RCC 7860 (cell line): ENCODE measurements at regions not wholly inside any gene's neighbourhood (a gene's known extent, or its start where the extent isn't known, plus 50 kb on each side); places are given as distances from the start of the nearest gene placed in this dataset.
"Not testable (repeated sequence)": the region's sequence is repeated elsewhere in the genome, so short reads cannot be mapped to it uniquely, and the experiment has no call there.

Source experiments
- DNase-seq: peaks from one replicate; pipeline ENCODE4 v3.0.0-alpha.2; 2015; ENCODE audit warnings: low spot score
- FAIRE-seq: peaks from 2 replicates; lab custom pipeline; 2012; peaks lifted over from hg19 to GRCh38; lab: Jason Lieb, UNC

DNA sequence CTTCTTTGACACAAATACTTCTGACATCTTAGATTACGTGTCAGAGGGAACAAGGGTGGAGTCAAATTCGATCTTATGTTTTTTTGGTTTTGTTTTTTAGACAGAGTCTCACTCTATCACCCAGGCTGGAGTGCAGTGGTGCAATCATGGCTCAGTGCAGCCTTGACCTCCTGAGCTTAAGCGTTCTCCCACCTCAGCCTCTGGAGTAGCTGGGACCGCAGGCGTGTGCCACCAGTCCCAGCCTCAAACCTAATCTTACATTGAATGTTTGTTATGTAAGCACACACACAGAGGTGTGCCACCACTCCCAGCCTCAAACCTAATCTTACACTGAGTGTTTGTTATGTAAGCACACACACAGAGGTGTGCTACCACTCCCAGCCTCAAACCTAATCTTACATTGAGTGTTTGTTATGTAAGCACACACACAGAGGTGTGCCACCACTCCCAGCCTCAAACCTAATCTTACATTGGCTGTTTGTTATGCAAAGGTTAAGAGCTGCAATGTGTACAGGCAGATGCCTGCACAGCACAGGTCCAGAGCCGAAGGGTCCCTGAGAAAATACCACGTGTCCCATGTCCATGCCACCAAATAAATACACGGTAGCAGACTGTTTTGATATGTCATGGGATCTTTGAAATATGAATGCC, 118.0 kb downstream of the ATP6V0E2 start:
- FAIRE-seq = not testable (repeated sequence)

DNA sequence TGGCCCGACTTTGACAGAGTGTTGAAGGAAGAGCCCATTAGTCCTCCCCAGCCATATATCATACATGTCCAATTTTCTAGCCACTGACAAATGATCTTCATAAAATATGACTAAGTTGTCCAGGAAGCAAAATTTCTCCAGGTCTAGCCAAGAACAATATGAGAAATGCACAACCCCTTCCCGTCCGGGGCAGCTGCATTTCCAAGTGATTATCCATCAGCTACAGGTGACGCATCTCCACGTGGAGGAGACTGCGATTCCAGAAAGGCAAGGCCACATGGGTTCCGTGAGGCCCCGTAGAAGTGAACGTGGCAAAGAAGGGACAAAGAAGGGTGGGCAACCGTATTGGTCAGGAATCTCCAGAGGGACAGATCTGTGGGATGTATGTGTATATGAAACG, 118.6 kb downstream of the ATP6V0E2 start:
- FAIRE-seq, DNase-seq: not testable (repeated sequence)

More for the DNA sequence above, 118.0 kb downstream of the ATP6V0E2 start:
- not testable (repeated sequence) for DNase-seq

DNA sequence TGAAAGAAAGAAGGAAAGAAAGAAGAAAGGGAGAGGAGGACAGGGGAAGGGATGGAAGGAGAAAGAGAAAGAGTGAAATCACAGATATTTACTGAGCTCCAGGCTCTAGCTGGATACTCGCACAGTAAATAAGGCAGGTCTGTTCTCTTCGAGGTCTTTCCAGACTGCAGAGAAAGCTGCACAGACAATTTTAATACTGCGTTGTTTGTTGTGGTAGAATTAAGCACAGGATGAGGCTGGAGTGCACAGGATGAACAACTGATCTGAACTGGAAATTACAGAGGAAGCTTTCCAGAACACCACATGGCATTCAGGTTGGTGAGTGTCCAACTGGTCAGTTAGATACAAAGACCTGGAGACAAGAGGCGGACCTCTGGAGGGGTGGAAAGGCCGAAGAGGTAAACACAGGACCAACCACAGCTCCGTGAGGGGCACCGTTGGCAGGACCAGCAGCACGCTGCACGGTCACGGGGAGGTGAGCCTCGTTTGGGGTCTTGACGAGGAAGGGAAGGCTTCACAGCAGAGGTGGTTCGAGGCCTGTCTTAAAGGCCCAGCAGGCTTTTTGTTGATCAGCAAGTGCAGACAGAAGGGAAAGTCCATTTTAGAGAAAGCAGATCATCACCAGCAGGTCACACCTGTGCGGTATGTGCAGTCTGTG, 121.7 kb downstream of the ATP6V0E2 start:
- DNase-seq, FAIRE-seq: not testable (repeated sequence)

DNA sequence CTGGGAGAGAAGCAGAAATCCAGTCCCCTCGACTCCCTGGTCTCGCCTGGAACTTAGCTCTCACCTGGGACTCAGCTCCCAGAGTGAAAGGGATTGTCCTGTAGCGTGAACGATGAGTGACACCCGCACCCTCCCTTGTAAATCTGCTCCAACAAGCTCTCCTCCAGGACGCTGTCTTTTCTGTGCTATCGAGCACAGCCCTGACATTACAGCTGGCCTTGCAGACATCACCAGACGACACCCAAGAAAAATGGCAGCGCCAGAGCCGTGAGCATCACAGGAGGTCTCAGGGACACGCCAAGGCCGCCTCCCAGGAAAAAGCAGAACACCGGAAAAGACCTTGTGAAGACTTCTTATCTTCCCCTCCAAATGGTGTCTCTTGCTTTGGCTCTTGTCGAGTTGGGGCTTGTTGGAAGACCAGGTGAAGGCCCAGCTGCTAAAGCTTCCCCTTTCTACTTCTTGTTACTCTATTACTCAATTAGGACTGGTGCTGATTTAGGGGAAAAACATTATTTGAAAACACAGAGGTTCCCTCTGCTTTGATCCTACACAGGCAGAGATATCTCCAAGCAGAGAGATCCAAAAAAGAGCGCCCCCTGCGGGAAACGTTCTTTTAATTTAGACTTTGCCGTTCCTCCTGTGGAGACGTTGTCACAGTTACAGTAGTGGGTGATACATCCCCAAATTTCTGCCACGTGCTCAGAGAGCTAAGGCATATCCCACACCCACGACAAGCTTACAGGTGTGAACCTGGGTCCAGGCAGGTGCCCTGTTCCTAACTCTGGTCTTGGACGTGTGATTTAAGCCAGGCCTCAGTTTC, 127.2 kb downstream of the ATP6V0E2 start:
- FAIRE-seq, DNase-seq: not testable (repeated sequence)

DNA sequence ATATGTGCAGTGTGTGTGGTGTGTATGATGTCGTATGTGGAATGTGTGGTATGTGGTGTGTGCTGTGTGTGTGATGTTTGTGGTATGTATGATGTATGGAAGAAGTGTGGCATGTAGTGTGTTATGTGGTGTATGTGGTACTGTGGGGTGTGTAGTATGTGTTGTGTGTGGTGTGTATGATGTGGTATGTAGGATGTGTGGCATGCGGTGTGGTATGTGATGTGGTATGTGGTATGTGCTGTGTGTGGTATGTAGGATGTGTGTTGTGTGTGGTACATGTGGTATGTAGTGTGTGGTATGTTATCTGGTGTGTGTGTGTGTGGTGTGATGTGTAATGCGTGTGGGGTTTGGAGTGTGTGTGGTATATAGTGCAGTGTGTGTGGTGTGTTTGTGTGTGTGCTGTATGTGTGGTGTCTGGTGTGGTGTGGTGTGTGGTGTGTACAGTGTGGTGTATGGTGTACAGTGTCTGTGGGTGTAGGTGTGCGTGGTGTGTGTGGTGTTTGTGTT, 129.6 kb downstream of the ATP6V0E2 start:
- FAIRE-seq (no peak), DNase-seq (no peak)

DNA sequence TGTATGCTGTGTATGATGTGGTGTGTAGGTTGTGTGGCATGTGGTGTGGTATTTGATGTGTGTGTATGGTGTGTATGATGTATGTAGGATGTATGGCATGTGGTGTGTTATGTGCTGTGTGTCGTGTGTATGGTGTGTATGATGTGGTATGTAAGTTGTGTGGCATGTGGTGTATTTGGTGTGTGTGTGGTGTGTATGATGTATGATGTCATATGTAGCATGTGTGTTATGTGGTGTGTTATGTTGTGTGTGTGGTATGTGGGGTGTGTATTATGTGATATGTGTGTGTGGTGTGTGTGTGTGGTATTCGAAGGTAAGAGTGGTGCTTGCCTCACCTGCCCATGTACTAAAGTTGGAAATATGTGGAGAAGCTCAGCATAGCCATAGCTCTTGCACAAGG, 130.2 kb downstream of the ATP6V0E2 start:
- not testable (repeated sequence) for FAIRE-seq, DNase-seq

DNA sequence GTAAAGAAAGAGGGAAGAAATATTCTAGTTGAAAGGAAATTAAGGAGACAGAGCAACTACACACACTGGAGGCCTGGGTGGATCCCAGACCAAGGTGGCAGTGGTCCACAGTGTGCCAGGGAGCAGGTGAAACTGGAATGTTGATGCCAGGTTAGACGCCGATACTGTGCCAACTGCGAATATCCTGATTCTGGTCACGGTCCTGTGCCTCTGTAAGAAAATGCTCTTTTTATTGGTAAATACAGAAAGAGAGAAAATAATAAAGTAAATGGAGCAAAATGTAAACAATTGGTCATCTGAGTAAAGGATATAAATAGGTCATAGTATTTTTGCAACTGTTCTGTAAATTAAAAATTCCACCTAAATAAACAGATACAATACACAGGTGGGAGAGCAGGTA, 131.1 kb downstream of the ATP6V0E2 start:
- not testable (repeated sequence) for FAIRE-seq, DNase-seq

DNA sequence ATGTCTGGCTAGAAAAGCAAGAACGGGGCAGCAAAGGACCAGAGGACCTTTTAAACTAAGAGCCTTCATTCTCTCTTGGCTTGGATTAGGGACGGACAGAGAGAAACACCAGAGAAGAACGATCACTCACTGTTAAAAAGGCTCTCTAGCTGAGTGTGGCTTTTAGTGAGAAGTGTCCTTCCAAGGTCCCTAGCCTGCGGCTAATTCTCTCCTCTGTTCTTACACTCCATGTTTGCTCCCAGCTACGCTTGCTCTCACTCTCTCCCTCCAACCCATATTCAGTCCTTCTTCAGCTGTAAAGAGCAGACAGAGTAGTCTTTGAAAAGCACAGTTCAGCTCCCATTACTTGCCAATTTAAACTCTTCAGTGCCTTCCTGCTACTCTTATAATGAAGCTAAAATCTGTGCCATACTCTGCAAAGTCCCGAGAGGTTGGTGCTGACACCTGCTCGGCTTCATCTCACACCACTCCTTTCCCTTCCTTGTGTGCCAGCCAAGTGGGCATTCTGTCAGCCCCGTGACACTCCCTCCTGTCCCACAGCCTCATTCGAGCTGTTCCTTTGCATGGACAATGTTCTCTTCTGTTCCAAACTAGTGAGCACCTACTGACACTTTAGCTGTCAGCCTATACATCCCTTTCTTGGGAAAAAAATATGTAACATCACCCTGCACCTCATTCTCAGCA, 136.0 kb downstream of the ATP6V0E2 start:
- DNase-seq, FAIRE-seq: not testable (repeated sequence)

DNA sequence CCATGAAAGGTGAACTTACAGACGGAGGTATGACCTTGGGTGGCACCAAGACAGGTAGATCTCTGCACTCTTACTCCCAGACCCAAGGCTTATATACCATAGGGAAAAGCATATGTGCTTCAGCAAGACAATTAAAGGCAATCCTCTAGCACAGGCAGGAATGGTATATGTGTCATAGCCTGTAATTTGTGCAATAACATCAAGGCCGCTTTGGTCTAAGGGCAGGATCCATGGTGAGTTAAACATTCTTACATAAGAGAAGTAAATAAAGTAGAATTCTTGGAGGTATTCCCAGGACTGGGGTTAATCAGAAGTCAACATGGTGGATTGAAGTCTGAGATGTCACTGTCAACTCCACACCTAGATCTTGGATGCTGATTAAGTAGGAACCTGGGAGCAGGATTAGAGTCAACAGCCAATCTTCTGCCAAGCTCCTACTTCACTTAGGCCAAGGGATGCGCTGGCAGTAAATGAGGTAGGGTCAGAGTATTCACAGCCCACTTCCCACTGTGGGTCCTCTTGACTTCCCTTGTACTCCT, 143.0 kb downstream of the ATP6V0E2 start:
- DNase-seq, FAIRE-seq: not testable (repeated sequence)

DNA sequence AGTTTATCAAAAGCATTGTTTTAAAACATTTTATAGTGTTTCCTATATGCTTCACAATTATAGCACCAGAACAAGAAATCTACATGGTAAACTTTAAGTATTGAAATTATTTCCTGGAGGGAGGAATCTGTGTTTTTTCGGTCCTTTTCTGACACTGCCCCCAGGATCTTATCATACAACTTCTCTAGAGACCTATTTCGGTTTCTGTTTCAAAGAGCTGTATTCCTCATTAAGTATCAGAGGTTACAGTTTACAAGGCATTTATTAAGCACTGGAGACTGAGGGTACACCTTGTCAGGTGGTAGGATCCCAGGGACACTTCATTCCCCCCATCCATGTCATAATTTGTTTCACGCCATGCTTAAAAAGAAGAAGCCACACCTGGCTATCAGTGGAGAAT, 146.4 kb downstream of the ATP6V0E2 start:
- DNase-seq = not testable (repeated sequence)

DNA sequence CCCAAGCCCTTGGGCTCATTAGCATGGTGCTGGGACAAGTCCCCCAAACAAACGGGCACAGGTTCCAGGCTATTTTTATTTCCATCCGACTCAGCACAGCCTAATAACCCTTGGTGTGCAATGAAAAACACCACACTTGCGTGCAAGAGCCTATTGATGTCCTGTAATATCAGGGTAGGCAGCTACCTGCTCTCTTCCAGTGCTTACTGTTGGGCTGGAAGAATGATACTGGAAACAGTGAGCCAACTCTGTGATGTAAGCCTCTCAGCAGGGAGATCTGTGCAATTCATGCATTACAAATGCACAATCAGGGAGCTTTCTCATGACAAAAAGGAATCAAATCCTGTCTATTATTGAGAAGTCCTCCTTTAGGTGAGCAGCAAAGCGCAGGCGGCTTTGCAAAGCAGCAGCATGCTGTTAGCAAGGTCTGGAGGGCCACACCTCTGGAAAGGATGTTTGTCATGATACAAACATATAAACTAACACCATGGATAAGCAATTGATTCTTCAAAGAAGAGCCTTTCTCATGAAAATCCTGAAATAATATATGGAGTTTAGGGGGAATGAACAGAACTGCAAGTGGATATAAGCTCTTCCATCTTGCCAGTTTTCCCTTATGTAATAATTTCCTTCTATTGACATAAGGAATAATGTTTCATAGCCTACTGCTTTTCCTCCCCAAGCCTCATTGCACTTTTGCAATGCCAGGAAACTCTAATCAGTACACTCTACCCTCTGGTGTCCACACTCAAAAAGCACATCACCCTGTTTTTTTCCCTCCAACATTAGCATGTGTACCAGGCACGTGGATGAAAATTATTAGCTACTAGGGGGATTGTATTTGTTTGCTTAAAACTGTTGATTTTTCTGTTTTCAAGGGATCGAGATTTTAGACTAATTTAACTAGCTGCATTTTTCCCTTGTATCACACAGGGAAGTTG, 151.1 kb downstream of the ATP6V0E2 start:
- not testable (repeated sequence) for FAIRE-seq, DNase-seq

More for the DNA sequence above, 146.4 kb downstream of the ATP6V0E2 start:
- not testable (repeated sequence) for FAIRE-seq

DNA sequence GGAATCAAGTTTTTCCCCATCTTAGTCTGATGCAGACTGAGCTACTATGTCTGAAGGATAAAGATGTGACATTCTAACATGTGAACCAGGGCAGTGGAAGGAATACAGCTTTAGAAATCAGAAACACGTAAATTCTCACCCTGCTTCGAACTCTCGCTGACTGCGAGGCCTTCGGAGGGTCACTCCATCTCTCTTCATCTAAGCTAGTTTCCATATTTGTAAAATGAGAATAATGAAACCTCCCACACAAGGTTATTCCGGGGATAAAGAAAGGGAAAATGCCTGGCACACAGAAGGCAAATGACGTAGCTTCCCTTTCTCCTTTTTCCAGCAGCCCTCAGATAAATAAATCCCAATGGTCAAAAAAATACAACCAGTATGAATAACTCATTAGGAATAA, 152.0 kb downstream of the ATP6V0E2 start:
- not testable (repeated sequence) for FAIRE-seq, DNase-seq

DNA sequence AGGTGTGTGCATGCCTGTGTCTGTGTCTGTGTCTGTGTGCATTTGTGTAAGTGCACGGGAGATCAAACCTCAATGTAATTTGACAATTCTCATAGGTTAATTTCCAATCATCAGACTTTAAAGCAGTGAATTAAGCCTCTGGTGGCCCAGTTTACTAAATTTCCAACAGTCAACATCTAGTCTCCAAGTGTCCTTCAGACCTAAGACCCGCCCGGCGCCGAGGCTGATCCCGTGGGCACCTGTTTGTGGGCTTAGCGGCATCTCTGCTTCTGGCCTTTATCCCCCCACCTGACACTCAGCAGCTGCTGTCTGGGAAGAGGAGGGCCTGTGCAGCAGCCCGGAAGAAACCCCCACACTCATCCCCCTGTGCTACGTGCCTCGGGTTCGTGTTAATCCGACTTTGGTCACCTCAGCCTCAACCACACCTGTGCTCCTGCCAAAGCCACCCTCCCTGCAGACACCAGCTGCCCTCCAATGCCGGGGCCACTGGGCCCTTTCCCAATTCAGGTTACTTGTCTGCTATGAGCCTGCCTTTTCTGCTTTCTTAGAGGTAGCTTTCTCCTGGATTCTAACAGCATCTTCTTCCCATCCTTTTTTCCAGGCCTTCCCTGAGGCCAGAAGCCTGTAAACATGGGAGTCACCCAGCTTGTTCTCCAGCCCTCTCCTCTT, 154.7 kb downstream of the ATP6V0E2 start:
- FAIRE-seq, DNase-seq: not testable (repeated sequence)

DNA sequence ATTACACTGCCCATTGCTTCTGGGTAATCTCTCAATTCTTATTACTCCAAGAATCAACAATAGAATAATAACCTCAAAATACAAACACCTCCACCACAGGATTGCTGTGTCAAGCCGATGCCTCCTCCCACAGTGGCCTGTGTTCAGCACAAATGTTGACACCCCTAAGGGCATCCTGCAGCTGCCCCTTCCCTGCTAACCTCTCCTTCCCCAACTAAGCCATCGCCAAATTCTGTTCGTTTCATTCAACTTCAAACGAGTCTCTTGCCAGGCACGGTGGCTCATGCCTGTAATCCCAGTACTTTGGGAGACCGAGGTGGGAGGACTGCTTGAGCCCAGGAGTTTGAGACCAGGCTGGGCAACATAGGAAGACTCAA, 155.2 kb downstream of the ATP6V0E2 start:
- FAIRE-seq = not testable (repeated sequence)

DNA sequence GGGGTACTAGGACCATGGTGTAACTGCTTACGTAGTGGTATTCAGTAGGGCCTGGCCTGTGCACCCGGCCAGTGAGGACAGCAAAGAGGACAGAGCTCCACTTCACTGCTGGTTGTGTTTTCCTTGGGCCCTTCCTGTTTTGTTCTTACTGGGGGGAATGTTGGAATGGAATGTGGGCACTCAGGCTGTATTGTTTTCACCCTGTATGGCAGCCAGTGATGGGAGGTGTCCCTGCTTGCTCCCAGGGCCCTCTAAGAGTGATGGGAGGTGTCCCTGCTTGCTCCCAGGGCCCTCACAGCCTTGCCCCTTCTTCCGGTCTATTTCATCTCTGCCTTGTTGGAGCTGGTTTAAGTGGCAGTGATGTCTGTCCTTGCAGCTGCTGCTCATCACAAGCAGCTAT, 158.0 kb downstream of the ATP6V0E2 start:
- not testable (repeated sequence) for FAIRE-seq, DNase-seq

More for the DNA sequence above, 155.2 kb downstream of the ATP6V0E2 start:
- DNase-seq = not testable (repeated sequence)

DNA sequence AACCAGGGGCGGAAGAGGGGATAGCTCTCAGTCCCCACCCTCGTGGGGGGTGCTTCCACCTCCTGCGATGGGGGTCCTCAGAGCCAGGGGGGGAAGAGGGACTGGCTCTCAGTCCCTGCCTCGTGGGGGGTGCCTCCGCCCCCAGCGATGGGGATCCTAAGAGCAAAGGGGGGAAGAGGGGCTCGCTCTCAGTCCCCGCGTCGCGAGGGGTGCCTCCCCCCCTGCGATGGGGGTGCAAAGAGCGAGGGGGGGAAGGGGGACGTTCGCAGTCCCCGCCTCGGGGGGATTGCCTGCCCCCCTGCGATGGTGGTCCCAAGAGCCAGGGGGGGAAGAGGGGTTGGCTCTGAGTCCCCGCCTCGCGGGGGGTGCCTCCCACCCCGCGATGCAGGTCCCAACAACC, 159.9 kb downstream of the ATP6V0E2 start:
- DNase-seq, FAIRE-seq: not testable (repeated sequence)

DNA sequence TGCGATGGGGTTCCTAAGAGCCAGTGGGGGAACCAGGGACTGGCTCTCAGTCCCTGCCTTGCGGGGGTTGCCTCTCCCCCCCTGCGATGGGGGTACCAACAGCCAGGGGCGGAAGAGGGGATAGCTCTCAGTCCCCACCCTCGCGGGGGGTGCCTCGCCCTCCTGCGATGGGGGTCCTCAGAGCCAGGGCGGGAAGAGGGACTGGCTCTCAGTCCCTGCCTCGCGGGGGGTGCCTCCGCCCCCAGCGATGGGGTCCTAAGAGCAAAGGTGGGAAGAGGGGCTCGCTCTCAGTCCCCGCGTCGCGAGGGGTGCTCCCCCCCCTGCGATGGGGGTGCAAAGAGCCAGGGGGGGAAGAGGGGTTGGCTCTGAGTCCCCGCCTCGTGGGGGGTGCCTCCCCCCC, 162.0 kb downstream of the ATP6V0E2 start:
- DNase-seq, FAIRE-seq: not testable (repeated sequence)

DNA sequence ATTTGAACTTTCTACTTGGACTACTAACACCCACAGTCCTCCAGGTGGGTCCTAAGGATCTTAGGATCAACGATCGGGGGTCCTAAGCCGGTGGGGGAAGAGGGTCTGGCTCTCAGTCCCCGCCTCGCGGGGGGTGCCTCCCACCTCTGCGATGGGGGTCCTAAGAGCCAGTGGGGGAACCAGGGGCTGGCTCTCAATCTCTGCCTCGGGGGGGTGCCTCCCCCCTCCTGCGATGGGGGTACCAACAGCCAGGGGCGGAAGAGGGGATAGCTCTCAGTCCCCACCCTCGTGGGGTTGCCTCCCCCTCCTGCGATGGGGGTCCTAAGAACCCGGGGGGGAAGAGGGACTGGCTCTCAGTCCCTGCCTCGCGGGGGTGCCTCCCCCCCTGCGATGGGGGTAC, 165.3 kb downstream of the ATP6V0E2 start:
- not testable (repeated sequence) for FAIRE-seq, DNase-seq
